Kidney (tissue), 13 donors: ENCODE measurements at regions not wholly inside any gene's neighbourhood (a gene's known extent, or its start where the extent isn't known, plus 50 kb on each side); places are given as distances from the start of the nearest gene placed in this dataset.
A peak's percentile ranks its signal among the peaks of the same experiment; 100 is the strongest.

Experiments
- DNase-seq, 5 donors: peaks; one replicate each; pipeline ENCODE4 v3.0.0-alpha.2; 2013 to 2020
- FAIRE-seq: peaks from 2 replicates; lab custom pipeline; 2012; peaks lifted over from hg19 to GRCh38; lab: Jason Lieb, UNC
- H3K27ac ChIP-seq, 2 donors: one replicate each; pipeline ENCODE4 v1.7.0; 2013; ENCODE audit warnings: low read depth in 2 of 2, low read length in 2 of 2, inconsistent platforms in 1 of 2
- H3K27me3 ChIP-seq: one replicate; pipeline ENCODE4 v1.7.1; 2013; ENCODE audit warnings: low read length, inconsistent platforms; ENCODE audit not compliant: control insufficient read depth, insufficient read depth
- H3K36me3 ChIP-seq, 3 donors: one replicate each; pipeline versions ENCODE4 v1.7.0 to v1.7.1; 2013; ENCODE audit warnings: low read length in 3 of 3, control low read depth in 1 of 3, inconsistent platforms in 1 of 3; ENCODE audit not compliant: insufficient read depth in 3 of 3, control insufficient read depth in 2 of 3
- H3K4me1 ChIP-seq, 3 donors: one replicate each; pipeline versions ENCODE4 v1.7.0 to v1.7.1; 2013; ENCODE audit warnings: low read length in 3 of 3, inconsistent platforms in 1 of 3, low read depth in 1 of 3; ENCODE audit not compliant: control insufficient read depth in 2 of 3, insufficient read depth in 2 of 3
- H3K4me3 ChIP-seq, 3 donors: one replicate each; pipeline versions ENCODE4 v1.7.0 to v1.8.1; 2013; ENCODE audit warnings: low read length in 3 of 3, control low read depth in 1 of 3, inconsistent platforms in 1 of 3
- H3K9ac ChIP-seq, 3 donors: one replicate each; pipeline versions ENCODE4 v1.7.0 to v1.7.1; 2013; ENCODE audit warnings: low read length in 3 of 3, control low read depth in 1 of 3, inconsistent platforms in 1 of 3
- H3K9me3 ChIP-seq, 3 donors: one replicate each; pipeline versions ENCODE4 v1.7.0 to v1.7.1; 2013; ENCODE audit warnings: low read length in 3 of 3, control low read depth in 1 of 3, inconsistent platforms in 1 of 3; ENCODE audit not compliant: control insufficient read depth in 2 of 3, insufficient read depth in 1 of 3
- CTCF ChIP-seq: IDR thresholded peaks from 3 replicates; pipeline ENCODE4 v1.5.1; 2012; ENCODE audit warnings: mild to moderate bottlenecking, moderate library complexity, borderline replicate concordance; ENCODE audit not compliant: insufficient read depth; ENCODE audit errors: extremely low read depth
- intact Hi-C: fragments of 100-400 bp; cut with DNase I; formaldehyde crosslinking; loops from one replicate; pipeline ENCODE4 v1.11.1; 2022
- donor health status: control.
- donor health status: control.
- donor health status: control.
- donor health status: control.
- donor health status: control.
- donor health status: DM: yes; HTN: yes; CAD: no.
- donor health status: Normal renal cell carcinoma (clear cell type).

GRCh38 chr2:239881031-239881471 lies 144.1 kb downstream of the NDUFA10 start:
- H3K4me3 ChIP-seq, result no peak overlapping the region
- H3K4me1 ChIP-seq, result peaks cover 0 to 14% (median 5%) of the 10 kb centered on the region in 3 donors
- no peaks in the 10 kb centered on the region for H3K27me3 ChIP-seq
- no peak overlapping the region for H3K9ac ChIP-seq
- FAIRE-seq, result no peak
- H3K9me3 ChIP-seq, result peaks cover 2 to 18% (median 5%) of the 10 kb centered on the region in 3 donors
- no peak overlapping the region for H3K27ac ChIP-seq
- H3K36me3 ChIP-seq, result no peaks in the 10 kb centered on the region
- no peak for TF ChIP-seq CTCF
- DNase-seq, result peak in 1 of 5 donors; percentile 6
- intact Hi-C loops, result no loop called here

- H3K27ac ChIP-seq, result no peak overlapping the region
- peak in 1 of 5 donors; percentile 2 for DNase-seq
- intact Hi-C loops, result no loop called here
Measured at GRCh38 chr2:239880396-239880795, 144.7 kb downstream of the NDUFA10 start.

GRCh38 chr2:239879423-239880084 lies 145.6 kb downstream of the NDUFA10 start:
- H3K27ac ChIP-seq, result no peak overlapping the region
- no peaks in the 10 kb centered on the region for H3K36me3 ChIP-seq
- H3K9me3 ChIP-seq, result peaks cover under 1 to 8% (median 2%) of the 10 kb centered on the region in 3 donors
- H3K27me3 ChIP-seq, result no peaks in the 10 kb centered on the region
- intact Hi-C loops, result no loop called here
- H3K4me1 ChIP-seq, result peaks cover 0 to 14% (median 5%) of the 10 kb centered on the region in 3 donors
- FAIRE-seq (no peak), DNase-seq (peak in 1 of 5 donors; percentile 2)
- H3K9ac ChIP-seq, result no peak overlapping the region
- TF ChIP-seq CTCF, result no peak
- H3K4me3 ChIP-seq, result no peak overlapping the region

More at GRCh38 chr2:239880396-239880795, 144.7 kb downstream of the NDUFA10 start:
- Histone ChIP-seq H3K9me3 (peaks cover 2 to 16% (median 5%) of the 10 kb centered on the region in 3 donors), H3K4me3 (no peak overlapping the region), H3K4me1 (peaks cover 0 to 14% (median 5%) of the 10 kb centered on the region in 3 donors), H3K36me3 (no peaks in the 10 kb centered on the region), H3K27me3 (no peaks in the 10 kb centered on the region), H3K9ac (no peak overlapping the region)
- TF ChIP-seq CTCF, result no peak
- FAIRE-seq, result no peak
